Dedifferentiated amniotic fluid mesenchymal stem cell (primary cell): ENCODE measurements at regions not wholly inside any gene's neighbourhood (a gene's known extent, or its start where the extent isn't known, plus 50 kb on each side); places are given as distances from the start of the nearest gene placed in this dataset.

ENCODE experiments used
- DNase-seq: peaks from one replicate; pipeline ENCODE4 v3.0.0-alpha.2; 2016; ENCODE audit errors: extremely low spot score

- no peak for DNase-seq
Observed at GRCh38 chr2:67970071-67970470, 92.7 kb downstream of the C1D start.

DNA sequence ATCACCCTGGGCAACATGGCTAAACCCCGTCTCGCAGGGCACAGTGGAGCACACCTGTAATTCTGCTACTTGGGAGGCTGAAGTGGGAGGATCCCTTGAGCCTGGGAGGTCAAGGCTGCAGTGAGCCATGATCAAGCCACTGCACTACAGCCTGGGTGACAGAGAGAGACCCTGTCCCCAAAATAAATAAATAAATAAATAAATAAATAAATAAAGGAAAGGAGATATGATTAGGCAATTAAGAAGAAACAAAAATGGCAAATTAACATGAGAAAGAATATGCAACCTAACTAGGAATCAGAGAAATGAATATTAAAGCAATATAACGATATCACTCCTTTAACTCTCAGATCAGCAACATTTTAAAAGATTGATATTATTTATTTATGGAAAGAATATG lies 92.3 kb downstream of the C1D start:
- no peak for DNase-seq

DNA sequence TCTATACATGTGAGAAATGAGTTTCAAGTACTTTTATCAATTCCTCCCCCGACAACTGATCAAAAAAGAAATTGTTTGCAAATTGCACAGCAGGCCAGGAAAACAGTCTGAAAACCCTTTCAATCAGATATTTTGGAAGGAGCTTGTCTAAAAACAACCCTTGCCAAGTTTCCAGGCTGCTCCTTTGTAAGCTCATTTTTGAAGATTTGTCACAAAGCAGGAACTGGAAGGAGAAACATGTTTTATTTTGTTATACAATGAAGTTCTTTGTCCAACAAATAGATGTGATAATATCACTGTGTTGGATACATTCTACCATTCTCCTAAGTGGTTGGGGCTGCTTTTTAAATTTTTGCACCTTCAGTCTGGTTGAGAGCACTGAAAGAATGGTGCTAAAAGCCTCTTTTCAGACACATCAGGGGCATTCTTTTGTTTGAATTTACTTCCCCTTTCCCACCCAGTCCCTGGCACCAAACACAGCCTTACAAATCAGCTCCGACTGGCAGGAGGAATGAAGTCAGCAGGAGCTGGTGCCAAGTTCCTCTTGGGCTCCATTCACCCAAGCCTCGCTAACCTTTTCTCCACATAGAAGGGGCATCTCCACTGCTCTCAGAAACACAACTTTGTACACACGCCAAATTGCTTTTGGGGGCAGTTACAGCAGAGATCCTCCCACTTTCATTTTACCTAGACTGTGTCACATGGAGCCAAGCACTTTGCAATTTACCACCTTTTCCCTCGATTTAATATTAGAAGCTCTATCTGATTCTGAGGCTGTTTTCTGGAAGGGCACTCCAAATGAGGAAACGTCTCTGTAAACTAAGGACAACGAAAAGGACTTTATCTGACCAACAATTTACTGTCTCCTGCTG lies 88.0 kb downstream of the C1D start:
- DNase-seq: no peak

GRCh38 chr2:67977464-67977863 lies 85.3 kb downstream of the C1D start:
- no peak for DNase-seq

- DNase-seq: no peak
Observed at GRCh38 chr2:67982956-67983355, 79.8 kb downstream of the C1D start.

- no peak for DNase-seq
Observed at GRCh38 chr2:67984600-67984999, 78.2 kb downstream of the C1D start.

DNA sequence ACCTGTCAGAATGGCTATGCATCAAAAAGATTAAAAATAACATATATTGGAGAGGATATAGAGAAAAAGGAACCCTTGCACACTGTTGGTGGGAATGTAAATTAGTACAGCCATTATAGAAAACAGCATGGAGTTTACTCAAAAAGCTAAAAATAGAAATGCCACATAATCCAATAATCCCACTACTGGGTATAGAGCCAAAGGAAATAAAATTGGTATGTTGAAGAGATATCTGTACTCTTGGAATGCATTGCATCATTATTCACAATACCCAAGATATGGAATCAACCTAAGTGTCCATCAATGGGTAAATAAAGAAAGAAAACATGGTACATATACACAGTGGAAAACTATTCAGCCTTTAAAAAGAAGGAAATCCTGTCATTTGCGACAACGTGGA lies 77.2 kb downstream of the C1D start:
- DNase-seq: no peak

DNA sequence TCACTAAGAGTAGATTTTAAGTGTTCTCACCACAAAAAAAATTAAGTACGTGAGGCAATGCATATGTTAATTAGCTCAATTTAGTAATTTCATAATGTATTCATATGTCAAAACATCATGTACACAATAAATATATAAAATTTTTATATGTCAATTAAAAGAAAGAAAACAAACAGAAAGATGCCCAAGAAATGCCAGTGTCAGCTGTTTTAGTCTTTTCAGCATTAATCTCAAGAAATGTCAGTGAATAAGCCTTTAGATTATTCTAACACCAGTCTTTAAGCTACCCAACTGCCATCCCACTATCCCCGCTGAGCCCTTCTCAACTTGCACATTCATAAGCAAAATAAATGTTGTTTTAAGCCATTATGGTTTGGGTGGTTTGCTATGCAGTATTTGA lies 76.5 kb downstream of the C1D start:
- DNase-seq: no peak
